Stomach (tissue), 4 donors: ENCODE measurements at regions not wholly inside any gene's neighbourhood (a gene's known extent, or its start where the extent isn't known, plus 50 kb on each side); places are given as distances from the start of the nearest gene placed in this dataset.

Source experiments
- CTCF ChIP-seq, 7 experiments: fragments of 450-650 bp in 4 of 7; fragments of 200-600 bp in 3 of 7; sonication (generic) in 3 of 7; IDR thresholded peaks; one replicate each; pipeline ENCODE4 v1.5.1; 2016 to 2019; ENCODE audit warnings: antibody characterized with exemption in 7 of 7, control low read depth in 2 of 7, mild to moderate bottlenecking in 1 of 7
- POLR2AphosphoS5 ChIP-seq, 3 donors: sonication (generic); formaldehyde crosslinking; IDR thresholded peaks; one replicate each; pipeline ENCODE4 v1.6.1; 2016; ENCODE audit warnings: antibody characterized with exemption in 3 of 3

DNA sequence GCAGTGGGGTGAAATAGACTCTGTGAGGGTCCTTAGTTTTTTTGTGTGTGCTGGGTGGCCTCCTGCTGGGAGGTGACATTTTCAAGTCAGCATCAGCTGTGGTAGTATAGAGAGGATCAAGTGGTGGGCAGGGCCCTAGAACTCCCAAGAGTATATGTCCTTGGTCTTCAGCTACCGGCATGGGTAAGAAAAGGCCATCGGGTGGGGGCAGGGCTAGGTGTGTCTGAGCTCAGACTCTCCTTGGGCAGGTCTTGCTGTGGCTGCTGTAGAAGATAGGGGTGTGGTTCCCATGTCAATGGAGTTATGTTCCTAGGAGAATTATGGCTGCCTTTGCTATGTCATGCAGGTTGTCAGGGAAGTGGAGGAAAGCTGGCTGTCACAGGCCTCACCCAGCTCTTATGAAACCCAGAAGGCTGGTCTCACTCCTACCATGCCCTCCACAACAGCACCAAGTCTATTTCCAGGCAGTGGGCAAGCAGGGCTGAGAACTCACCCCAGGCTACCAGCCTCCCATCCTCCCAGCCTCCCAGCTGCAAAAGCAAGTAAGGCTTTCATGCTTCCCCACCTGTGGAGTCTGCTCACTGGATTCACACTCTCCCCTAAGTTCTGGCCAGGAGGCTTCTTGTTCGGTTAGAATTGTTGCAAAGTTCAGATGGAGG lies 130.6 kb upstream of the SOX1 start:
- TF ChIP-seq CTCF (IDR thresholded peaks at IDR 0.05) (no peak), POLR2AphosphoS5 (IDR thresholded peaks at IDR 0.05) (no peak)
